GM18868 (cell line): ENCODE measurements at regions not wholly inside any gene's neighbourhood (a gene's known extent, or its start where the extent isn't known, plus 50 kb on each side); places are given as distances from the start of the nearest gene placed in this dataset.

Source experiments
- ATAC-seq: cut with Tn5 transposase; IDR thresholded peaks from one replicate; pipeline ENCODE4 v1.9.1; 2021; ENCODE audit warnings: mild to moderate bottlenecking, moderate library complexity; ENCODE audit not compliant: unreplicated experiment

GRCh38 chr6:14361956-14362587 lies 244.5 kb downstream of the CD83 start:
- no peak for ATAC-seq

GRCh38 chr6:14364370-14364769 lies 246.8 kb downstream of the CD83 start:
- no peak for ATAC-seq

- no peak for ATAC-seq
Measured at GRCh38 chr6:14365393-14365792, 247.8 kb downstream of the CD83 start.

GRCh38 chr6:14366315-14366714 lies 248.7 kb downstream of the CD83 start:
- ATAC-seq, result no peak

GRCh38 chr6:14366872-14367271 lies 249.3 kb downstream of the CD83 start:
- no peak for ATAC-seq

- ATAC-seq, result no peak
Measured at GRCh38 chr6:14367296-14367695, 249.7 kb downstream of the CD83 start.

GRCh38 chr6:14369717-14370116 lies 252.1 kb downstream of the CD83 start:
- no peak for ATAC-seq

GRCh38 chr6:14371530-14371929 lies 254.0 kb downstream of the CD83 start:
- ATAC-seq, result no peak

- ATAC-seq, result no peak
Measured at GRCh38 chr6:14372734-14373489, 255.3 kb downstream of the CD83 start.

- ATAC-seq, result no peak
Measured at GRCh38 chr6:14373648-14374437, 256.3 kb downstream of the CD83 start.

- no peak for ATAC-seq
Measured at GRCh38 chr6:14375930-14376329, 258.4 kb downstream of the CD83 start.

- no peak for ATAC-seq
Measured at GRCh38 chr6:14379568-14379967, 262.0 kb downstream of the CD83 start.

- no peak for ATAC-seq
Measured at GRCh38 chr6:14380086-14380820, 262.7 kb downstream of the CD83 start.

GRCh38 chr6:14380901-14381828 lies 263.6 kb downstream of the CD83 start:
- no peak for ATAC-seq

GRCh38 chr6:14381829-14382677 lies 264.5 kb downstream of the CD83 start:
- ATAC-seq, result no peak

GRCh38 chr6:14382678-14383236 lies 265.2 kb downstream of the CD83 start:
- no peak for ATAC-seq

GRCh38 chr6:14383393-14384174 lies 266.0 kb downstream of the CD83 start:
- no peak for ATAC-seq
